OCI-LY1 (cell line): ENCODE measurements at regions not wholly inside any gene's neighbourhood (a gene's known extent, or its start where the extent isn't known, plus 50 kb on each side); places are given as distances from the start of the nearest gene placed in this dataset.

Source experiments
- EZH2 ChIP-seq: fragments of 200-600 bp; sonication (generic), shearing (Covaris generic); IDR thresholded peaks from 2 replicates; pipeline ENCODE4 v1.8.0; 2017; ENCODE audit warnings: borderline replicate concordance, mixed run types, mild to moderate bottlenecking, antibody characterized with exemption, low read length, moderate library complexity, mixed read lengths
- TF ChIP-seq, protein P1 (sequence below): fragments of 200-600 bp; sonication (generic), shearing (Covaris generic); IDR thresholded peaks from 2 replicates; pipeline ENCODE4 v1.5.1; 2017; ENCODE audit warnings: mild to moderate bottlenecking, antibody characterized with exemption, low read length, moderate library complexity, mixed read lengths

DNA sequence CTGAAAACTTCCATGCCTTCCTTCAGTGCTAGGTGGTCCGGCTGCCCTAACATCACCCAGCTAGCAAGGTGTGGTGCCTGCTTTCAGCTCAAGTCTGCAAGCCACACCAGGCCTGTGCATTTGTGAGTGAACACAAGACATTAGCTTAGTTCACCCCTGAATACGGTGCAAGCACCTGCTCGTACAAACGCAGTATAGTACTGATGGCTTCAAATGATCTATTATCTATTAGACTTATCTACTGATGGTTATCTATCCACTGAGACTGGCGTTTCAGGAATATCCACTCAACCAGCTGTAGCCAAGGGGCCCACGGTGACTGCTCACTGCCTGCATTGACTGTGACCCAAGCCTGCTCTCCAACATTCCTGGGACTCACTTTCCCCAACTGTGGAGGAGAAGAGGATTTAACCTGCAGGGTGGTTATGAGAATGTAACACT lies 155.9 kb downstream of the SHOX start:
- TF ChIP-seq, protein P1, sequence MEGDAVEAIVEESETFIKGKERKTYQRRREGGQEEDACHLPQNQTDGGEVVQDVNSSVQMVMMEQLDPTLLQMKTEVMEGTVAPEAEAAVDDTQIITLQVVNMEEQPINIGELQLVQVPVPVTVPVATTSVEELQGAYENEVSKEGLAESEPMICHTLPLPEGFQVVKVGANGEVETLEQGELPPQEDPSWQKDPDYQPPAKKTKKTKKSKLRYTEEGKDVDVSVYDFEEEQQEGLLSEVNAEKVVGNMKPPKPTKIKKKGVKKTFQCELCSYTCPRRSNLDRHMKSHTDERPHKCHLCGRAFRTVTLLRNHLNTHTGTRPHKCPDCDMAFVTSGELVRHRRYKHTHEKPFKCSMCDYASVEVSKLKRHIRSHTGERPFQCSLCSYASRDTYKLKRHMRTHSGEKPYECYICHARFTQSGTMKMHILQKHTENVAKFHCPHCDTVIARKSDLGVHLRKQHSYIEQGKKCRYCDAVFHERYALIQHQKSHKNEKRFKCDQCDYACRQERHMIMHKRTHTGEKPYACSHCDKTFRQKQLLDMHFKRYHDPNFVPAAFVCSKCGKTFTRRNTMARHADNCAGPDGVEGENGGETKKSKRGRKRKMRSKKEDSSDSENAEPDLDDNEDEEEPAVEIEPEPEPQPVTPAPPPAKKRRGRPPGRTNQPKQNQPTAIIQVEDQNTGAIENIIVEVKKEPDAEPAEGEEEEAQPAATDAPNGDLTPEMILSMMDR: no peak
- no peak for TF ChIP-seq EZH2
